Stimulated activated naive CD8-positive, alpha-beta T cell treated with anti-CD3 and anti-CD28 coated beads, Interleukin-15, amount 100 ng/mL, for 72 hours (primary cell): ENCODE measurements at regions not wholly inside any gene's neighbourhood (a gene's known extent, or its start where the extent isn't known, plus 50 kb on each side); places are given as distances from the start of the nearest gene placed in this dataset.
"Not testable (repeated sequence)": the region's sequence is repeated elsewhere in the genome, so short reads cannot be mapped to it uniquely, and the experiment has no call there.

ENCODE experiments used
- ATAC-seq: fragments of 150-1000 bp; cut with Tn5 transposase; 2 replicates; pipeline ENCODE4 v1.10.0; 2021; ENCODE audit warnings: mild to moderate bottlenecking, moderate library complexity
- DNase-seq, 2 donors: peaks; one replicate each; pipeline ENCODE4 v3.0.0; 2021 to 2022
- H3K27ac Mint-ChIP-seq, 2 donors: one replicate each; pipeline ENCODE4 v1.8.0; 2022; ENCODE audit warnings: mild to moderate bottlenecking in 2 of 2, mixed read lengths in 2 of 2, moderate library complexity in 2 of 2
- H3K27me3 Mint-ChIP-seq: one replicate; pipeline ENCODE4 v1.8.0; 2022; ENCODE audit warnings: mixed read lengths
- H3K4me1 Mint-ChIP-seq: one replicate; pipeline ENCODE4 v1.8.0; 2022; ENCODE audit warnings: mild to moderate bottlenecking, mixed read lengths
- H3K4me3 Mint-ChIP-seq, 2 donors: one replicate each; pipeline ENCODE4 v1.8.0; 2022; ENCODE audit warnings: mild to moderate bottlenecking in 2 of 2, mixed read lengths in 2 of 2, moderate library complexity in 1 of 2
- H3K9me3 Mint-ChIP-seq, 2 donors: one replicate each; pipeline ENCODE4 v1.8.0; 2022; ENCODE audit warnings: mixed read lengths in 2 of 2

DNA sequence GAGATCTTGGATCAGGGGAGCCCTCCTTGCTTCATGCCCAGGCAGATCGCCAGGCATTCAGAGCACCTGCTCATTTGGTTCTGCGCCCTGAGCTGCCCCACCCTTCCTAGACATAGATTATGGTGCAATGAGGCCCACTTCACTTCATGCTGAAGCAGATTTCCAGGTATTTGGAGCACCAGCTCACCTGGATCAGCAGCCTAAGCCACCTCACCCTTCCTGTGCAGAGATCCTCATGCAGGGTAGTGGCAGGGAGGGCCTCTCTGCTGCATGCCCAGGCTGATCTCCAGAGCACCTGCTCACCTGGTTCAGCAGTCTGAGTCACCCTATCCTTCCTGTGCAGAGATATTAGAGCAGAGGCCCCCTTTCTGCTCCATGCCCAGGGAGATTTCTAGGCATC is 1966.1 kb downstream of the PCDH9 start:
- Mint-ChIP-seq H3K9me3 (peaks cover 9 to 13% of the 10 kb centered on the region in 2 donors), H3K27ac (no peak overlapping the region), H3K27me3 (no peaks in the 10 kb centered on the region), H3K4me1 (no peaks in the 10 kb centered on the region), H3K4me3 (no peak overlapping the region)
- no peak for ATAC-seq
- DNase-seq, result no peak

DNA sequence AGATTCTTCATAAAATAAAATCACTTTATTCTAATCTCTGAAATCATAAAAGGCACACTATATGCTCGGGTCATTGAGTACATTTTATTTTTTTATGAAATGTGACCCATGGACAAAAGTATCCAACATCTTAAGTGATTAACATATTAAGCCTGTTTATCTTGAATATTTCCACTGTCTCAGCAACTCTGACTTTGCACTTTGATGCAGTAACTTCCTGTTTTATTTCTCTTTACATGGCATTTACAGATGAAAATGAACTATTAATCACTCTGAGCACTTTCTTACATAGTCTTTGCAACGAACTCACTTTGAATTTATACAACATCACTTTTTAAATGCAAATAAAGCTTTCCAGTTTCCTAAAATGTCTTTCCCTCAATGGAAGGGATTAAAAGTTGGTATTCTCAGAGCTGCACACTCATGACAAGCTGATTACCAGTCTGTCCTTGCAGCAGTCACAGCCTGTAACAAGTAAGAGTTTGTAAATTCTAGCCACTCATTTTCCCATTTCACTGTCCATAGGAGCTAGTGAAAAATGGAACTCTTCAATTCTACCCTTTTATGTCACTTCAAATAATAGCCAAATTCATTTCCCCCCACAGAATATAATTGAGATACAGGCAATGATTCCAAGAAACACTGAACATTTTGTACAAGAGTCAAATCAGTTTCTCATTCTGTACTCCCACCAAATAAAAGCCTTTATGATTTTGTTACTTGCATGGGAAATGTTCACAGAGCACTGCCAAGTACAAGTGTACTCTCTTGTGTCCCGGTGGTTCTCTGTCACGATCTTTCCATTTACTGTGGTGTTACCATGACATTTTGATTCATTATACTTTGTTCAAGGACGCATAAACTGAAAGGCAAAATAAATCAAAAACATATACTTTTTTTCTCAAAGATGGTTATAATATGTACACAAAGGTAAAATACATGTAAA is 1968.9 kb downstream of the PCDH9 start:
- H3K9me3 Mint-ChIP-seq, result peaks cover 9 to 13% of the 10 kb centered on the region in 2 donors
- ATAC-seq (no peak), DNase-seq (no peak)

GRCh38 chr13:65240773-65241172 is 1989.4 kb downstream of the PCDH9 start:
- H3K27ac Mint-ChIP-seq, result no peak overlapping the region
- no peaks in the 10 kb centered on the region for H3K4me1 Mint-ChIP-seq
- no peak for ATAC-seq
- H3K27me3 Mint-ChIP-seq, result no peaks in the 10 kb centered on the region
- DNase-seq, result no peak
- peaks cover 20 to 22% of the 10 kb centered on the region in 2 donors for H3K9me3 Mint-ChIP-seq
- no peak overlapping the region for H3K4me3 Mint-ChIP-seq

More for the DNA sequence above, 1968.9 kb downstream of the PCDH9 start:
- Mint-ChIP-seq H3K4me1 (no peaks in the 10 kb centered on the region), H3K27ac (no peak overlapping the region), H3K27me3 (no peaks in the 10 kb centered on the region), H3K4me3 (no peak overlapping the region)

DNA sequence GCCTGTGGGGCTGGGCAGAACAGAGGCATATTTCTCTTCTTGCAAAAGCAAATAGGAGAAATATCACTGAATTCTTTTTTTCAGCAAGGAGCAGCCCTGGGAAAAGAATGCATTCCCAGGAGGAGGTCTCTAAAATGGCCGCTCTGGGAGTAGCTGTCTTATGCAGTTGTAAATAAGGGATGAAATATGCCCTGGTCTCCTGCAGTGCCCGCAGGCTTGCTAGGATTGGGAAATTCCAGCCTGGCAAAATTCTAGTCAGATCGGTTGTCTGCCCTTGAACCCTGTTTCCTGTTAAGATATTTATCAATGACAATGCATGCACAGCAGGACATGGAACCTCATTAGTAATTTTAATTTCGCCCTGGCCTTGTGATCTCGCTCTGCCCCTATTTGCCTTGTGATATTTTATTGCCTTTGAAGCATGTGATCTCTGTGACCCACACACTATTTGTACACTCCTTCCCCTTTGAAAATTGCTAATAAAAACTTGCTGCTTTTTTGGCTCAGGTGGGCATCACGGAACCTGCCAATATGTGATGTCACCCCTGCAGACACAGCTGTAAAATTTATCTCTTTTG is 1993.2 kb downstream of the PCDH9 start:
- H3K27me3 Mint-ChIP-seq, result no peaks in the 10 kb centered on the region
- peaks cover 20 to 22% of the 10 kb centered on the region in 2 donors for H3K9me3 Mint-ChIP-seq
- no peaks in the 10 kb centered on the region for H3K4me1 Mint-ChIP-seq
- no peak overlapping the region for H3K27ac Mint-ChIP-seq
- DNase-seq, result no peak
- ATAC-seq, result no peak
- no peak overlapping the region for H3K4me3 Mint-ChIP-seq

DNA sequence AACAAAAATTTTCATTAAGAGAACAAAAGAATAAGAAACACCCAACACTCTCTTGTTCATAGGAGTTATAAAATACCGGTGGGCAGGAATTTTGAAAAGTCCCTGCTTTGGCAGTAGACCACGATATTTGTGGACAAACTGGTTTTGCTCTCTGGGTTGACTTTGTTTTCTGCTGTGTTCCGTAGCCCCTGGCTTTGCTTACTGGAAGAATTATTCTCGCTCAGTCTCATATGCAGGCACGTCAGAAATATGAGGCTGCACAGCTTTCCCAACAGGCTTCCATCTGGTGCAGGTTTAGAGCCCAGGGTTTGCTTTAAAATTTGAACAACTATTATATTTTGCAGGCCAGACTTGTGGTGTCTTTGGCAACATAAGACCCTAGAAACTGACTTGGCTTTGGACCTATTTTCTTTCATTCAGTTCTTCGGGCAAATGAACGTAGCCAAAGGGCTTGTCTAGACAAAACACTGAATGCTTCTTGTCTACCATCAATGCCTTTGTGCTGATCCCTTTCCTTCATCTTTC is 2012.6 kb downstream of the PCDH9 start:
- ATAC-seq (no peak), DNase-seq (no peak)
- Mint-ChIP-seq H3K4me3 (no peak overlapping the region), H3K4me1 (no peaks in the 10 kb centered on the region), H3K27me3 (no peaks in the 10 kb centered on the region), H3K27ac (no peak overlapping the region), H3K9me3 (peaks cover 0 to 5% of the 10 kb centered on the region in 2 donors)

DNA sequence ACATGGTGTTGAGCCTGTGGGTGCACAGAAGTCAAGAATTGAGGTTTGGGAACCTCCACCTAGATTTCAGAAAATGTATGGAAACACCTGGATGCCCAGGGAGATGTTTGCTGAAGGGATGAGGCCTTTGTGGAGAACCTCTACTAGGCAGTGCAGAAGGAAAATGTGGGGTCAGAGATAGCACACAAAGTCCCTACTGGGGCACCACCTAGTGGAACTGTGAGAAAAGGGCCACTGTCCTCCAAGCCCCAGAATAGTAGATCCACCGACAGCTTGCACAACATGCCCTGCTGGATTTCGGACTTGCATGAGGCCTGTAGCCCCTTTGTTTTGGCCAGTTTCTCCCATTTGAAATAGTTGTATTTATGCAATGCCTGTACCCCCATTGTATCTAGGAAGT is 2027.3 kb downstream of the PCDH9 start:
- H3K27ac Mint-ChIP-seq, DNase-seq, H3K27me3 Mint-ChIP-seq, H3K4me3 Mint-ChIP-seq, ATAC-seq, H3K4me1 Mint-ChIP-seq: not testable (repeated sequence)
- H3K9me3 Mint-ChIP-seq, result peaks cover 10 to 26% of the 10 kb centered on the region in 2 donors

DNA sequence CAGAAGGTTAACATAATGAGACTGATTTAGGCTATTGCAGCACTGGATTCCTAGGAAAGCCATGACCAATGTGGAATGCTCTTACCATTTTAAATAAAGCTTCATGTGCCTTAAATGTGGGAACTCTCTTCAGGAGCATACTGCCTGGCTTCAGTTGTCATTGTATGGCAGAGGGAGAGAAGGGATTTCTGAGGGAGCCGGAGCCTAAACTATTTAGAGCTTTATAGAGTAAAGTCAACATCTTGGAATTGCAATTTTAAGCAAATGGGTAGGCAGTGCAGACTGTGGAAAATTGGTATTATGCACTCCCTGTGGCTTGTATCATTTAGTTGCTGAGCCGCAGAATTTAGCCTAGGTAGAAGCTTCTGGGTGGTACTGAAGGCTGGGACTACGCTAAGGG is 2041.4 kb downstream of the PCDH9 start:
- peaks cover 11 to 26% of the 10 kb centered on the region in 2 donors for H3K9me3 Mint-ChIP-seq
- ATAC-seq (no peak), DNase-seq (no peak)
- no peaks in the 10 kb centered on the region for H3K27me3 Mint-ChIP-seq
- H3K4me3 Mint-ChIP-seq, result no peak overlapping the region
- no peak overlapping the region for H3K27ac Mint-ChIP-seq
- H3K4me1 Mint-ChIP-seq, result no peaks in the 10 kb centered on the region

DNA sequence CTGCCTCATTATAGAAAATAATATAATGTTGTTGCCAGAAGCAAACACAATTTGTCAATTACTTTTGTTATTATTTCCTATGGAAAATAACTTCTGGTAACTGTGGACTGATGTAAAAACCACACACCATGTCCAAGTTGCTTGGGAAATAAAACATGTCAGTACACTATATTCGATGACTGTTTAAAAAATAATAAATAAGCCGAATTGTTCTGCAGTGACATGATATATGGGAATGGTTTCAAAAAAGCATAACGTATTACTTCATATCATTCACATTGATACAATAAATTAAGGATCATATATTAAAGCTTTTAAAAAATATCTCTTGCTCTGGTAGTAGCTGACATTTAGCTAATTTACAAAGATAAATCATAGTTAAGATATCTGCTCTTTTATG is 2062.1 kb downstream of the PCDH9 start:
- ATAC-seq, result no peak
- no peak for DNase-seq
- Mint-ChIP-seq H3K4me1 (no peaks in the 10 kb centered on the region), H3K9me3 (no peaks in the 10 kb centered on the region), H3K27ac (no peak overlapping the region), H3K4me3 (no peak overlapping the region), H3K27me3 (no peaks in the 10 kb centered on the region)

- DNase-seq, result no peak
- Mint-ChIP-seq H3K9me3 (no peaks in the 10 kb centered on the region), H3K27ac (no peak overlapping the region), H3K4me1 (no peaks in the 10 kb centered on the region), H3K27me3 (no peaks in the 10 kb centered on the region), H3K4me3 (no peak overlapping the region)
- no peak for ATAC-seq
These were observed 2063.5 kb downstream of the PCDH9 start for GRCh38 chr13:65166675-65167074.

DNA sequence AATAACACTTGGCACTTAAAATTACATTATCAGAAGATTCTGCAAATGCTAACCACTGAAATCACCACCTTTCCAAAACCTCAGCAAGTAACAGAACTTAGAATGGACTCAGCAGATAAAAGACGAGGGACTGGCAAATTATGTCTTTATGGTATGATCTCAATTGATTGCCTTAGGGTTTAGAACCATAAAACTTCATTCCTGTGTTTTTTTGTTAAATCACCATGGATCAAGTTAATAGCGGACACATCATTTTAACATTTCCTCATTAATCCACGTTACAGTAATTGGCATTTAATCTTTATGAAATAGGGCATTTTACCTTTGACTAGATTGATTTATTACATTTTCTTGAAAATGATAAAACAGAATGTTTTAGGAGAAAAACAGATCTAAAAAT is 2070.3 kb downstream of the PCDH9 start:
- DNase-seq (no peak), ATAC-seq (no peak)
- Mint-ChIP-seq H3K27me3 (no peaks in the 10 kb centered on the region), H3K9me3 (peaks cover under 1 to 2% of the 10 kb centered on the region in 2 donors), H3K27ac (no peak overlapping the region), H3K4me1 (no peaks in the 10 kb centered on the region), H3K4me3 (no peak overlapping the region)

DNA sequence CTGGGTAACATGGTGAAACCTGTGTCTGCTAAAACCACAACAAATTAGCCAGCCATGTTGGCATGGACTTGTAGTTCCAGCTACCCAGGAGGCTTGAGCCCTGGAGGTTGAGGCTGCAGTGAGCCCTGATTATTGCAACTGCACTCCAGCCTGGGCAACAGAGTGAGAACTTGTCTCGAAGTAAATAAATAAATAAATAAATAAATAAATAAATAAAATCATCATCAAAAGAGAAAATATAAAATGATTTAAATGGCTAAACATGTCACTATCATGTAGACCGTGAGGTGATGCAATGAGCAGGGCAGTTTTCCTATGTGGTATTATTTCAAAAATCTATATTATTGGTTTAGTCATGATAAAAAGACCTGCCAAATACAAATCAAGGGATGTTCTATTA is 2074.3 kb downstream of the PCDH9 start:
- Mint-ChIP-seq H3K4me1 (no peaks in the 10 kb centered on the region), H3K4me3 (no peak overlapping the region), H3K27me3 (no peaks in the 10 kb centered on the region), H3K27ac (no peak overlapping the region), H3K9me3 (peaks cover 6 to 14% of the 10 kb centered on the region in 2 donors)
- ATAC-seq, result no peak
- DNase-seq, result no peak

GRCh38 chr13:65154661-65155447 is 2075.3 kb downstream of the PCDH9 start:
- DNase-seq (no peak), ATAC-seq (no peak)
- H3K27me3 Mint-ChIP-seq, result no peaks in the 10 kb centered on the region
- H3K9me3 Mint-ChIP-seq, result peaks cover 6 to 14% of the 10 kb centered on the region in 2 donors
- H3K27ac Mint-ChIP-seq, result no peak overlapping the region
- no peak overlapping the region for H3K4me3 Mint-ChIP-seq
- no peaks in the 10 kb centered on the region for H3K4me1 Mint-ChIP-seq

DNA sequence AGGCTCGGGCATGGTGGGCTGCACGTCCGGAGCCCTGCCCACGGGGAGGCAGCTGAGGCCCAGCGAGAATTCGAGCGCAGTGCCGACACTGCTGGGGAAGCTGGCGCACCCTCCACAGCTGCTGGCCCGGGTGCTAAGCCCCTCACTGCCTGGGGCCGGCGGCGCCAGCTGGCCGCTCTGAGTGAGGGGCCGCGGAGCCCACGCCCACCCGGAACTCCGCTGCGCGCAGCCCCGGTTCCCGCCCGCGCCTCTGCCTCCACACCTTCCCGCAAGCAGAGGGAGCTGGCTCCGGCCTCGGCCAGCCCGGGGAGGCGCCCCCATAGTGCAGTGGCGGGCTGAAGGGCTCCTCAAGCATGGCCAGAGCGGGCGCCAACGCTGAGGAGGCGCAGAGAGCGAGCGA is 2080.4 kb downstream of the PCDH9 start:
- Mint-ChIP-seq H3K4me1 (no peaks in the 10 kb centered on the region), H3K27ac (no peak overlapping the region), H3K9me3 (peaks cover 8 to 19% of the 10 kb centered on the region in 2 donors), H3K27me3 (no peaks in the 10 kb centered on the region), H3K4me3 (no peak overlapping the region)
- DNase-seq (no peak), ATAC-seq (peak; percentile 33)

DNA sequence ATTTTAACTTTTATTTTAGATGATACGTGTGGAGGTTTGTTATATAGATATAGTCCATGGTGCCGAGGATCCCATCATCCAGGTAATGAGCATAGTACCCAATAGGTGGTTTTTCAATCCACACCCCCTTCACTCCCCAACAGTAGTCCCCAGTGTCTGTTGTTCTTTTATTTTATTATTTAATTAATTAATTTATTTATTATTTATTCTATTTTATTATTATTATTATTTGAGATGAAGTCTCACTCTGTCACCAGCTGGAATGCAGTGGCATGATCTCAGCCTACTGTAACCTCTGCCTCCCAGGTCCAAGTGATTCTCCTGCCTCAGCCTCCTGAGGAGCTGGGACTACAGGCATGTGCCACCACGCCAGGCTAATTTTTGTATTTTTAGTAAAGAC is 2086.2 kb downstream of the PCDH9 start:
- H3K4me1 Mint-ChIP-seq, result no peaks in the 10 kb centered on the region

DNA sequence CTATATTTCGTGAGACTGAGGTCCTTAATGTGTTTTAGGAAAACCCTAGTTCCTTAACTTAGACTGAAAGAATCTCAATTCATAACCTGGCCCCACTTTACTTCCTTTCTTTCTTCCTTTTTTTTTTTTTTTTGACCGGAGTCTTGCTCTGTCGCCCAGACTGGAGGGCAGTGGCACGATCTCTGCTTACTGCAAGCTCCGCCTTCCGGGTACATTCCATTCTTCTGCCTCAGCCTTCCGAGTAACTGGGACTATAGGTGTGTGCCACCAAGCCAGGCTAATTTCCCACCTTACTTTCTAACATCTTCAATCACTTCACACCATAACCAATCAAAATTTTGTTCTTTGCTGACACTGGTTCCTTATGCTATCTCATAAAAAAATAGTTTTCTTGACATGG is 2097.0 kb downstream of the PCDH9 start:
- DNase-seq, result no peak
- no peak for ATAC-seq
- no peak overlapping the region for H3K4me3 Mint-ChIP-seq
- no peak overlapping the region for H3K27ac Mint-ChIP-seq
- no peaks in the 10 kb centered on the region for H3K4me1 Mint-ChIP-seq
- H3K27me3 Mint-ChIP-seq, result no peaks in the 10 kb centered on the region
- H3K9me3 Mint-ChIP-seq, result peaks cover 0 to 7% of the 10 kb centered on the region in 2 donors

More for the DNA sequence above, 2086.2 kb downstream of the PCDH9 start:
- Mint-ChIP-seq H3K9me3 (peaks cover 8 to 19% of the 10 kb centered on the region in 2 donors), H3K27me3 (no peaks in the 10 kb centered on the region), H3K27ac (no peak overlapping the region), H3K4me3 (no peak overlapping the region)
- no peak for ATAC-seq
- no peak for DNase-seq
